Amniotic epithelial cell (primary cell): ENCODE measurements at regions not wholly inside any gene's neighbourhood (a gene's known extent, or its start where the extent isn't known, plus 50 kb on each side); places are given as distances from the start of the nearest gene placed in this dataset.

ENCODE experiments used
- DNase-seq: peaks from one replicate; pipeline ENCODE4 v3.0.0-alpha.2; 2010; ENCODE audit warnings: low read depth

GRCh38 chr3:166205158-166205557 is 367.9 kb upstream of the BCHE start:
- no peak for DNase-seq

GRCh38 chr3:166201476-166201875 is 364.3 kb upstream of the BCHE start:
- no peak for DNase-seq

DNA sequence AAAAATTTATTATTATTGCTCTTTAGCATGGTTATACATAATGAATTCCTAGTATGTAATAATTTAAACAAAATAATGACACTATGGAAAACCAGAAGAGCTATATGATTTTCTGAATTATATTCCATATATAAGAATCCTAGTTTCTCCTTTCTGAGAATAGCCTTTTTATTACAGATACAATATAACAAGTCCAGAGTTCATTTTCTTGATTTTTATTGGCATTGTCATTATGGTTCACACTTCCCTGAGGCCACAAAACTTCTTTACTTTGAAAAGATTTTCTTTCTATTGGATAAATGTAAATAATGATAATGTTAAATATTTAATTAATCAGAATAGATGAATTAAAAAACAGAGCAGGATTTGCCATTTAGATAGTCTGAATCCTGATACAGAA is 362.3 kb upstream of the BCHE start:
- DNase-seq = no peak

- DNase-seq = peak; percentile 45
Measured at GRCh38 chr3:166195808-166196207, 358.6 kb upstream of the BCHE start.

- DNase-seq = no peak
Measured at GRCh38 chr3:166191411-166191810, 354.2 kb upstream of the BCHE start.

- peak; percentile 71 for DNase-seq
Measured at GRCh38 chr3:166190360-166190759, 353.1 kb upstream of the BCHE start.

GRCh38 chr3:166187237-166187636 is 350.0 kb upstream of the BCHE start:
- no peak for DNase-seq

DNA sequence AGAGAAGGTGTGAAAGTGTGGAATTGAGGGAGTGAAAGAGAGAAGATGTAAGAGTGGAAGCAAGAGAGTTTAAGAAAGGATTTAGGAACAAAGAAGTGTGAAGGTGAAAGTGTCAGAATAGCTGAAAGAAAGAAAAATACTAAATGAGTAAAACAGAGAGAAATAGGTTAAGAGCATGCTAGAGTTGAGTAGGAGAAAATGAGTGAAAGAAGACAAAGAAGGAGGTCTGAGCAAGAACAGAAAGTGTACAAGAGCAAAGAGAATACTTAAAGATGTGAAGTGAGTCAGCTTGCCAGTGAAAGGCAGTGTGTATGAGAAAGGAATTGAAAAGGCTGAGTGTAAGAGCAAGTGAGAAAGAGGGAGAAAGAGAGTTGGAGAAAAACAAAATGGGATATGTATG is 348.8 kb upstream of the BCHE start:
- no peak for DNase-seq

GRCh38 chr3:166177130-166177529 is 339.9 kb upstream of the BCHE start:
- DNase-seq = peak; percentile 38

DNA sequence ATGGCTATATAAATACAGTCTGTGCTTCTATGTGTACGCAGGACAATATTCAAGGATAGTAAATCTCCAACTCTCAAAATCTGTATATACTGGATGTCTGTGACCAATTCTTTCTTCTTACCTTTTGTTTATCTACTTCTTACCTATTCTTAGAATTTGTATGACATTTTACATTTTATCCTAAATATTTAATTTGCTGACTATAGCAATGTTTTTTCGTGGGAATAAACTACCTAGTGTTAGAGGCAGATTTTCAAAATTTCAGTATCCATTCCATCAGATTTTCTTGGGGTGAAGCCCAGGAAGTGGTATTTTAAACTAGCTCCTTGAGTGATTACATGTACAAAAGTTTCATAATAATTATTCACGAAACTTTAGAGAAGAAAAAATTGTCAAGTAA is 334.5 kb upstream of the BCHE start:
- DNase-seq = no peak

DNA sequence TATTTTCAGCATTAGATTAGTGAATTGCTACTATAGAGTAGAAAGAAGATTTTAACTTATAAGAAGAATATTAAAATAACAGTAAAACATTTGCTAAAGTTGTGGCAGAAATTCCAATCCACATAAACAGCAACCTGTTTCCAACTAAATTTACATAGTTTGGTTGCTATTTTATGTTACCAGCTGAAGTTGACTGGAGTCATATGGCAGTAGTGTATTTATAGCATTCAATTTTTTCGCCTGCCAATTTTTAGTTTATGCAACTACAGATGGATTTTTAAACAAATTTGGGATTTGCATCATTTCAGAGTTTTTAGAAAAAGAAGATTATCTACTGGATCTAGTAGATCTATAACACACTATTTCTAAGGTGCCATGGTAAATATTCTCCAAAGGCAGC is 332.5 kb upstream of the BCHE start:
- DNase-seq = no peak

DNA sequence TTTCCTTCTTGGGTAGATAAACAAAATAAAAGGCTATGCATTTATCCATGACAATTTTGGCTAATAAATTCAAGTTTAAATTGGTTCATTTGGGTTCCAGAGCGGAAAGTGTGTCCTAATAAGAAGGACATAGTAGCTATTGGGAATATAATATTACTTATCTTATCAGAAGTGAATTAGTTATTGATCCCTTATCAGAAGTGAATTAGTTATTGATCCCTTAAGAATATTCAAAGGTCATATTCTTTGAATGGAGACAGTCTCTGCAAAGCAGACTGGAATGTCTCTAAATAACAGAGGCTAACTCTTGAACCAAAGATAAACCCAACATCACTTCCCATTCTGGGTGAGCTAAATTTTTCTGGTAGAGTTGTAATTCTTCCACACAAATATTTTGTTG is 290.7 kb upstream of the BCHE start:
- DNase-seq = no peak

GRCh38 chr3:166125179-166125578 is 288.0 kb upstream of the BCHE start:
- DNase-seq = no peak

- DNase-seq = peak; percentile 47
Measured at GRCh38 chr3:166123576-166123975, 286.4 kb upstream of the BCHE start.

- DNase-seq = no peak
Measured at GRCh38 chr3:166123088-166123487, 285.9 kb upstream of the BCHE start.

GRCh38 chr3:166118049-166118448 is 280.8 kb upstream of the BCHE start:
- DNase-seq = no peak

- DNase-seq = no peak
Measured at GRCh38 chr3:166114448-166114847, 277.2 kb upstream of the BCHE start.

GRCh38 chr3:166111562-166111961 is 274.3 kb upstream of the BCHE start:
- DNase-seq = no peak

DNA sequence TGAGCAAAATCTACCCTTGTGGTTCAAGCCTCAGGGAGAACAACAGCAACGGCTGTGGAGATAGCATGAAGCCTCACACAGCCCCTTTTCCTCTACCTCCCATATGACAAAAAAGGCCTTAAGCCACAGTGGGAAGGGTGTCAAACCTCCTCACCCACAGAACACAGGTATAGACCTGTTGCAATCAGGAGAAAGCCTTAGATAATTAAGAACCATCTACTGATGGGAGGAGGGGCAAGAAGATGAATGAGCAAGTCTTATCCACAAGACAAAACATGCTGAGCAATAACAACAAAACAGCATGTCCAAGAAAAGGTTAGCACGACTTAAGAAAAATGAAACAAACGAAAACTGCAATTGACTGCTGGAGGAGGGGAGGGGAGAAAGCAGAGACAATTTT is 272.9 kb upstream of the BCHE start:
- no peak for DNase-seq

- no peak for DNase-seq
Measured at GRCh38 chr3:166104938-166105337, 267.7 kb upstream of the BCHE start.

GRCh38 chr3:166100730-166101129 is 263.5 kb upstream of the BCHE start:
- DNase-seq = peak; percentile 41

- DNase-seq = no peak
Measured at GRCh38 chr3:166089575-166089974, 252.4 kb upstream of the BCHE start.

- DNase-seq = peak; percentile 4
Measured at GRCh38 chr3:166085164-166085856, 248.1 kb upstream of the BCHE start.

GRCh38 chr3:166080096-166080495 is 242.9 kb upstream of the BCHE start:
- no peak for DNase-seq

- no peak for DNase-seq
Measured at GRCh38 chr3:166071831-166072230, 234.6 kb upstream of the BCHE start.
